AML-193 (cell line): ENCODE measurements at regions not wholly inside any gene's neighbourhood (a gene's known extent, or its start where the extent isn't known, plus 50 kb on each side); places are given as distances from the start of the nearest gene placed in this dataset.

Experiments
- DNase-seq, 2 experiments: peaks; one replicate each; lab custom pipeline; 2025; lab: John Stamatoyannopoulos, UW

DNA sequence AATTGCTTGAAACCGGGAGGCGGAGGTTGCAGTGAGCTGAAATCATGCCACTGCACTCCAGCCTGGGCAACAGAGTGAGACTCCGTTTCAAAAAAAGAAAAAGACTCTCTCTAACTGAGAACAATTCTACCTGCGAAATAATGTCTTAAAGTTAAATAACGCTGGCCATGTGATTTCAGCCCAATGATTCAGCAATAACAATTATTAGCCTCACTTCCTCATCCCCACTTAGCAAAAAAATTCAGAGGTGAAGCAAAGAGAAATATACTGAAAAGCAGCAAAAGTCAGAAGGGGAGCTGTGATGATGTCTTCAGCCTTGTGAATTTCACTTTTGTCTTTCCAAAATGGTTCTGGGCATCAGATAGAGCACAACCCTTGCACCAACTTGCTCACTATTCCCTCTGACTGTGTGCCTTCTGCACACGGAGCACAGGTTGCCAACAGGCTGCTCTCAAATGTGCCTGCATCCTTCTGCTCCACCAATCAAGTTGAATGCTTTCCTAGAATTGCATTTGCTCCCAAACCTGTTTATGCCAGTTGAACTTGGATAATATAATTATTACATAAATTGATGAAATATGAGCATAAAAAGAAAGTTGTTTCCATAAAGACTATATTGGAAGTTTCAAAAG, 79.8 kb upstream of the IPO9 start:
- DNase-seq: peak in 1 of 2 experiments; percentile 1

DNA sequence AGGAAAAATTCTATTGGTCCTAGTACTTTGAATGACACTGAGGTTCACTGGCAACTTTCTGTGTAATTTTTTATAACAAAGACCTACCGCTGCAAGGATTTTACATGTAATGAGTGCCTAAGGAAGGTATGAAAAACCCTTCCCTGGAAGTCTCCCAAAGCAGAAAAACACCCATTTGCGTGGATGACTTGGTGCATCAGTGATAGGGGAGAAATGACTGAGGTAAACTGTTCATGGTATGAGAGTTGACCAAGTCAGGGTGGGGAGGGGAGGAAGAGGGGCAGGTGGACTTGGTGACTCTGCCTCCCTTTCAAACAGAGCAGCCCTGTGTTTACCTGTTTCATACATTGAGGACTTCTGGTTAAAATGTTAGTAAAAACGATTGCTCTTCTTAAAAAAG, 78.8 kb upstream of the IPO9 start:
- DNase-seq: no peak

DNA sequence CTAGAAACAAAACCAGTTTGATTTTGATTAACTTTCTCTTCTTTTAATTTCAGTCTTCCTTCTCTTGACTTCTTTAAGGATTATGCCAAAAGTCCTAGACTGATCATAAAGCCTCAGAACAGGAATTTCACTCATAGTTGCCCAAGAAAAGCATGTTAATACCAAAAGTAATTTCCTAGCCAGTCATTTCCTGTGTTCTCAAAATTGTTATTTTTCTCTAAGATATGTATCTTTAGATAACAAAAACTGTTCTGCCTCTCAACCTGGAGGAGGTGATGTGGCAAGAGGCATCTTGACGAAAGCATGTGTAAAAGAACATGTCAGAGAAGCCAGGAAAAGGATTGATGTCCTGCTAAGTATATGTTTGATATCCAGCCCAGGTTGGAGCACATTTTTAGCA, 78.0 kb upstream of the IPO9 start:
- no peak for DNase-seq

DNA sequence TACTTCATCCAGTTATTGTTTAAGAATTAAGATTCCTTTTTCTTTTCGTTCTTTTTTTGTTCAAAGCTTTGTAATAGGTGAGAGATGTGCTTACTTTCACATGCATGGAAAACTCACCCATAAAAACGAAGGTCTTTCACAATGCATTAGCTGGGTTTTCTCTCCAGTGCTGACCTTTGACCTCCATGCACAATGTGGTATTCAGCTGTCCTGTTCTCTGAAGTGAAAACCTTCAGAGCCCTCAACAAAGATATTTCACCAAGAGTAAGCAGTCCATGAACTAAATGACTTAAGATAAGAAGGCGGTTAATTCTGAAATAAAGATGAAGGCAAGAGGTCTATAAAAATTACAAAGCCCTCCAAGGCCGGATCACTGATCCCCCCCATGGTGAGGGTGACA, 77.1 kb upstream of the IPO9 start:
- DNase-seq: no peak

DNA sequence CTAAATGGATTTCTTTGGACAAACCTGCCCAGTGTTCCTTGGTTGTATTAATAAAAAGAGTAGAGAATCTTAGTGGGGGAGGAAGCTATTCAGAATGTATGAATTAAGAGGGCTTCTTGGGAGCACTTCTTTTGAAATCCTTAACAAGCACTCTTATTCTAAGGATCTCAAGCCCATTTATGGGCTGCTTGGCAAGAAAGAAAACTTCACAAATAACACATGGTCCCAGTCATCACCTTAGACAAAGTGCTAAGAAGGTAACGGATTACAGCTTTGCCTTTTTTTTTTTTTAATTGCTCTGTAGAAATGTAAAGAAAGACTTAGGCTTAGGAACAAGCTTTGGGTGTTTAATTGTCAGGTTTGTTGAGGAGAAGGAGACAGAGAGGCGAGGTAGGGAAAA, 76.6 kb upstream of the IPO9 start:
- no peak for DNase-seq

DNA sequence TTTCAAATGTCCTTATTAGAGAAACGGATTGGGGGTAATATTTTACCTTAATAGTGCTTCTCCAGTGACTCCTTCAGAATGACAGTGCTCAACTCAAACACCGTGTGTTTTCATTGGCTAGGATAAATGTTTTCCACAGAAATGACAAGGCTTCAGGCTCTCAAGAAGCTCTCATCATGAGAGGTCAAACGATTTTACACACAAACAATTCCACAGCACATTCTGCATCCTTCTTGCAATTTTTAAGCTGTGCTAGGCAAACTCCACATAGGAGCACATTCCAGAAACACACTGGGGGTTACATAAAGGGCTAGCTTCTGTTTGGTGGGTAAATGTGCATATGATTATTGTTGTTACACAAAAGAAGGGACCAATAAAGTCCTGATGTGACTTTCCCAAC, 75.5 kb upstream of the IPO9 start:
- DNase-seq: no peak

DNA sequence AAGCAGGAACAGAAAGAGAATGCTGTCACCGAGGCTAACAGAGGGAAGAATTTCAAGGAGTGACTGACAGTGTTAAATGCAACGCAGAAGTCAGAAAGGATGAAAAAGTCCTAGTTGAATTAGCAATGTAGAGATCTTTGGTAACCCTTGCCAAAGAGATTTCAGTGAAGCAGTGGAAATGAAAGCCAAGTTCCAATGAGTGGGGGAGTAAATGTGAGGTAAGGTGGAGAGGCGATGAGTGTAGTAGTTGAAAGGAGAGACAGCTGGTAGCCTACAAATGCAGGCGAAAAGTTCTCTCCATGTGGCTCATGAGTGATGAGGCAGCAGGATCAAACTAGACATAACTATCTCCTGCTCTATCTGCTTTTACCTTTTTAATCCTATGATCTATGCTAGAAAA, 74.6 kb upstream of the IPO9 start:
- DNase-seq: no peak

DNA sequence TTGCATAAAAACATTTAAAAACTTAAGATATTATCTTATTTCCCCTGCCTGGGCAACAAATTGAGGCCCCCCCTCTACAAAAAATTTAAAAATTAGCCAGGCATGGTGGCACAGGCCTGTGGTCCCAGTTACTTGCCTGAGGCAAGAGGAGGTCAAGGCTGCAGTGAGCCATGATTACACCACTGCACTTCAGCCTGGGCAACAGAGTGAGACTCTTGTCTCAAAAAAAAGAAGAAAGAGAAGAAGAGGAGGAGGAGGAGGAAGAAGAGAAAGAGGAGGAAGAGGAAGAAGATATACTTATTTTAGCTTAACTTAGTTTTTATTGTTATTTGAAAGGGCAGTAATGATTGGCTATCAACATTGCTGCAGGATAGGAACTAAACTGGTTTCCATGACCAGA, 73.8 kb upstream of the IPO9 start:
- DNase-seq: no peak

GRCh38 chr1:201756406-201756805, 72.6 kb upstream of the IPO9 start:
- DNase-seq: no peak

- no peak for DNase-seq
These were observed 70.4 kb upstream of the IPO9 start for GRCh38 chr1:201758499-201759050.

DNA sequence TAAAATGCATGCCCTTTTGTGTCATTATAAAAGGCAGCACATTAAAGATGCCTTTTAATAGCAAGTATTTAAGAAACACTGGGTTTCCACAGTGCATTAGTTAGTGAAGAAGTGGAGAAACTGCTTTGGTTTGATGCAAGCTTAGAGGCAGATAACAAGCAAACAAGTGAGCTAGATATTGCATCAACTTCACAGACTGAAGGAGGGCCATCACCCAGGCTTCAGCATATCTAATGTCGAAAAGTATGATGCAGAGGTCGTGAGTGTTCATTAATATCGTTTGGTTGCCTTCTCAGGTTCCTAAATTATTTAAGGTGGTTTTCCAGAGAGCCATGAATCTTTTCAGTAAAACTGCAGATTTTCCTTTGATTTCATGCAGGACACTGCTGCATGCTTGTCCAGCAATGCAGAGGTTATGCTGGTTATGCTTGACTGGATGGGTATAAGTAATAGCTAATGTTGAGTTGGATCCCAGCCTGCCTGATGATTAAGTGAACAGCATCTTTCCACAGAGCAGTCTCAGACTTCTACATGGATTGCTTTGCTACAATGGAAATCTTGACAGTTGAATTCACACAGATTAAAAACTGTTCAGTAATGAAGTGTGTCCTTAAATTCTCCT, 69.7 kb upstream of the IPO9 start:
- DNase-seq: no peak

- no peak for DNase-seq
These were observed 68.4 kb upstream of the IPO9 start for GRCh38 chr1:201760516-201760915.

DNA sequence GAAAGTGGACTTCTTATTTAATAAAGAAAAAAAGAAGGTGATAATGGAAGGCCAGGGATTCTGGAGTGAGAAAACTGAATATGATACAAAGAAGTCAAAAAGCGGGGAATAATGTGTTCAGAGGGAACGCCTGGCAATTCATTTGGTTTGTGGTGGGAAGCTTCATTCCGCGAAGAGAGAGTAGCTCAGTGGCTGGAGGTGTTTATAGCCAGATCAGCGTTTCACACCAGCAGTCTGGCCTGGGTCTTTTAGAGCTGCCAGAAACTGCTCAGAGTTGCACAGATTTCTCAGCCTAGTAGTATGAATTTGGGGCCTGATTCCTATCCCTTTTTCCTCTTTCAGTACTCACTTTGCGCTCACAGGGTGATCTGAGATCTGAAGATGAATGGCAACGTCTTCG, 67.8 kb upstream of the IPO9 start:
- DNase-seq: no peak

DNA sequence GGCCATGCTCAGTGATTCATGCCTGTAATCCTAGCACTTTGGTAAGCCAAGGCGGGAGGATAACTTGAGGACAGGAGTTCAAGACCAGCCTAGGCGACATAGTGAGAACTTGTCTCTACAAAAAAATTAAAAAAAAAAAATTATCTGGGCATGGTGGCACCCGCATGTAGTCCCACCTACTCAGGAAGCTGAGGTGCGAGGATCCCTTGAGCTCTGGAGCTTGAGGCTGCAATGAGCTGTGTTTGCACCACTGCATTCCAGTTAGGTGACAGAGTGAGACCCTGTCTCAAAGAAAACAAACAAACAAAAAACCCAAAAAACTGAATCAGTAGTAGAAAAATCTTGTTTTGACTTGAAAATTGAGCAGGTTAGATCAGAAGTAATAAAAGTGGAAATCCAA, 67.1 kb upstream of the IPO9 start:
- DNase-seq: no peak

DNA sequence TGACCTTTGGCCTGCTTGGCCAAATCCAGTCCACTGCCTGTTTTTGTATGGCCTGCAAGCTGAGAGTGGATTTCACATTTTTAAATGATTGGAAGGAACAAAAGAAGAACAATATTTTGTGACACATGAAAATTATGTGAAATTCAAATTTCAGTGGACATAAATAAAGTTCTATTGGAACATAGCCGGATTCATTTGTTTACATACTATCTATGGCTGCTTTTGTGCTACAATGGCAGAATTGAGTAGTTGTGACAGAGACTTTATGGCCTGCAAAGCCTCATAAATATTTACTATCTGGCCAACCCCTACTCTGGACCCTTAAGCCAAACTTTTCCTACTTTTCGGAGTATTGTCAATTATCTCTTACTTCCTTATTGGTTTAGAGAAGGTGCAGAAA, 66.6 kb upstream of the IPO9 start:
- no peak for DNase-seq

DNA sequence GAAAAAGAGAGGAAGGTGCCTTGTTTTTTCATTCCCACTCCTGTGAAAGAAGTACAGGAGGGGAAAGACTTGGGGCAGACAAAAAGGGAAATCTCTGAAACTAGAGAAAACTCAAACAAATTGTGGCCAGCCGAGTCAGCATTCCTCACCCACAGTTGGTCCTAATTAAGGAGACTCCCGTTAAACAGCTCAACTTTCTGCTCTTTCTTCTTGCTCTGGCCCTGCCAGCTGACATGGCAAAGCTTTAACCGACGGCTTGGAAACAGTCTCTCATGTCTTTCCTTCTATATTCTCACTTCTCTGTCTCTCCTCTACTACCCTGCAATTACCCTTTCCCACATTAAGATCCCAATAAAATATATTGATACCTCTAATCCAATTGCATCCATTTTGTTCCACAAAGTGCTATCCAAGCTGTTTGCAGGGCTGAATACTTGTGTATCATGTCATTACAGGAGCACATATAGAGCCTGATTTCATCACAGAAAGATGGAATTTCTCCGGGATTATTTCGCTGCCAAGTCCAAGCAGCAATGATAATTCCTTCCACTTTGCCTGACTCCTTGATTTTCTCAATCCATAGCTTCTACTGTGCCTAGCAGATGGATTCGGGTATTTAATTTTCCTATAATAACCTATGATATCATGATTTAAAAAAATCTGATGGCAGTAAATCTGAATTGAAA, 65.4 kb upstream of the IPO9 start:
- no peak for DNase-seq

DNA sequence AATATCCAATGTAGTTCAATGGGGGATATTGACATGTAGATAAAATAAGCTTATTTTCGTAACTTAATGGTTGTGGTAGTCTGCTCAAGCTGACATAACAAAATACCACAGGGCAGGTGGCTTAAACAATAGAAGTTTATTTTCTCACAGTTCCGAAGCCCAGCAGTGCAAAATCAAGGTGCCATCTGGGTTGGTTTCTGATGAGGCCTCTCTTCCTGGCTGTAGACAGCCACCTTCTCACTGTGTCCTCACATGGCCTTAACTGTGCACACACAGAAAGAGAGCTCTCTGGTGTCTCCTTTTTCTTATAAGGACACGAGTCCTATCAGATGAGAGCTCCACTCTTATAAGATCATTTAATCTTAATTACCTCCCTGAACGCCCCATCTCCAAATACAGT, 64.8 kb upstream of the IPO9 start:
- no peak for DNase-seq

- no peak for DNase-seq
These were observed 64.4 kb upstream of the IPO9 start for GRCh38 chr1:201764579-201764978.

DNA sequence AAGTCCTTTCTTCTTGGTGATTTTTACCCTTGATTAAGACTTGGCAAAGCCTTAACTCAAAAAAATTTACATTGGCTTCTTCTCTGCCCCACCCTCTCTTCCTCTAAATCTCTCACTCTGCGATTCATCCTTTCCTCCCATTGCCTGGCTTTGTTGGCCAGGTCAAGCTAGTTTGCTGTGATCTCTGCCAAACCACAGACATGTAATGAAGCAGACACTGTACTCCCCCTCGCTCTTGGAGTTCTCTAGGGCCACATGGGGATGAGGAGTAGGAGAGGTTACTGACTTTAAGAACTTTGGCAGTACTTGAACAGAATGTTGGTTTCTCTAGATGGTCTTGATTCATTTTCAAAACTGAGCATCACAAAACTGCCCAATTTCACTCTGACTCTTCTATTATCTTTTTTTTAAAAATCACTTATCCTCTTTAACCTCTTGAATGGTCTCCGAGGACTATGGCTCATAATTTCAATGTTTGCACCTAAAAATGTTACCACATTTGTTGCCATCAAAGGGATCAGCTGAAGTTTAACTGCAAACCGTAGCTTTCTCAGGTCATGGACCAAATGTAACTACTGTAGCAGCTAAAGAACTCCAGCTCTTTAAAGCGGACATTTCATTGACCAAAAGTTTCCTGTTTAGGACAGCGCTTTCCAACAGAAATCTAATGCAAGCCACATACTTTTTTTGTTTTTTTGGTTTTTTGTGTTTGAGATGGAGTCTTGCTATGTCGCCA, 62.7 kb upstream of the IPO9 start:
- DNase-seq: no peak

DNA sequence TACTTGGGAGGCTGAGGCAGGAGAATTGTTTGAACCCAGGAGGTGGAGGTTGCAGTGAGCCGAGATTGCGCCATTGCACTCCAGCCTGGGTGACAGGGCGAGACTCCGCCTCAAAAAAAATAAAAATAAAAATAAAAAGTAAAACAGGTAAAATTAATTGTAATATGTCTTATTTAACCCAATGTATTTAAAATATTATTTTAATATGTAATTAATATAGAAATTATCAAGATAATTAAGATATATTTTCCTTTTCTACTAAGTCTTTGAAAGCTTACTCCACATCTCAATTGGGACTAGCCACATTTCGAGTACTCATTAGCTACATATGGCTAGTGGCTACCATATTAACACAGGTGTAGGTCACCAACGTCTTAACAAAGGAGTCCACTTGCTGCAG, 61.6 kb upstream of the IPO9 start:
- DNase-seq: no peak

- no peak for DNase-seq
These were observed 59.9 kb upstream of the IPO9 start for GRCh38 chr1:201769072-201769471.

DNA sequence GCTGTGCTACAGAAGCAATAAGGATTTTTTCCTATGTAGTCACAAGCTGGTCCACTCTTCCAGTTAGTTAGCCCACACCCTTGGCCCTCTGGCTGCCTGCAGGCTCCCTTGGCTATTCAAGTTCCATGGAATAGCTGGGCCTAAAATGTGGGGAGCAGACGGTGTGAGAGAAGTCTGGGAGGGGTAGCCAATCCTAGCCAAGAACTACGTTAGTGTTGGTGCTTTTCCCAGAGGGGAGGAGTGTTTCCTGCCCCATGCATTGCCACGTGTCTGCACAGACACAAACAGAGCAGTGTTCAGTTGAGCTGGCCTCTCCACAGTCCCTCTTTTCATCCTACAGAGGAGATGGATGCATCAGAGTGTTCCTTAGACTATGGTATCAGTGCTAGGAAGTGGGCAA, 59.0 kb upstream of the IPO9 start:
- no peak for DNase-seq

- no peak for DNase-seq
These were observed 57.5 kb upstream of the IPO9 start for GRCh38 chr1:201771466-201771865.
